Stomach (tissue), 4 donors: ENCODE measurements at regions not wholly inside any gene's neighbourhood (a gene's known extent, or its start where the extent isn't known, plus 50 kb on each side); places are given as distances from the start of the nearest gene placed in this dataset.

Experiments used
- CTCF ChIP-seq, 7 experiments: fragments of 450-650 bp in 4 of 7; fragments of 200-600 bp in 3 of 7; sonication (generic) in 3 of 7; IDR thresholded peaks; one replicate each; pipeline ENCODE4 v1.5.1; 2016 to 2019; ENCODE audit warnings: antibody characterized with exemption in 7 of 7, control low read depth in 2 of 7, mild to moderate bottlenecking in 1 of 7
- POLR2AphosphoS5 ChIP-seq, 3 donors: sonication (generic); formaldehyde crosslinking; IDR thresholded peaks; one replicate each; pipeline ENCODE4 v1.6.1; 2016; ENCODE audit warnings: antibody characterized with exemption in 3 of 3

GRCh38 chr14:35229084-35229791, 62.9 kb upstream of the PSMA6 start:
- TF ChIP-seq CTCF (IDR thresholded peaks at IDR 0.05) (peak in 3 of 7 experiments; percentile 14 to 29 (median 20)), POLR2AphosphoS5 (IDR thresholded peaks at IDR 0.05) (no peak)
